ENCODE measurements at regions not wholly inside any gene's neighbourhood (a gene's known extent, or its start where the extent isn't known, plus 50 kb on each side); places are given as distances from the start of the nearest gene placed in this dataset.

DNA sequence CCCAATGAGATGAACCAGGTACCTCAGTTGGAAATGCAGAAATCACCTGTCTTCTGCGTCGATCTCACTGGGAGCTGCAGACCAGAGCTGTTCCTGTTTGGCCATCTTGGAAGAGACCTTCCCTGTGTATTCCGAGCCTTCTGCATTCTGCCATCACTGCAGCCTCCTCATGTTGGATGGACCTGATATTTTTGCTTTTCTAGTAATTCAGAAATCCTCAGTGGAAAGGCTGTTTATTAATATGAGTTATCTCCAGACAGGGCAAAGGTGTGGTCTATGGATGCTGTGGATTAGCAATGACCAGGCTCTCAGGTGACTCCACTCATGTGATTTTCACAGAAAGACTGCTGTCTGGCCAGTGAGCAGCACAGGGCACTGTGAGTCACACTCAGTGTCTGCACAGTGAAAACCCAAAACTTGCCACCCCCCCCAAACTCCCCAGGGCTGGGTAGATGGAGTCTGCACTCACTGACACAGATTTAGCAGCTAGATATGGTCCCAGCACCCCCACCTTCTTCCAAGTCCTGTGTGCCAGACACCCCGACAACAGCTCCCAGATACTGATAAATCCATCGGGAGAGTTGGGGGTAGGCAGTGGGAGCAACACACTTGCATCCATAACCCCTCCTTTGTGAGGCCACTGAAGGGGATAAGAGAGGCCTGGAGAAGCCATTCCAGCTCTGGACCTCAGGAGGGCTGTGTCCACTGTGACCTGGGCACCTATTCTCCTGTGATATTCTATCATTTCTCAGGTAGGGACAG lies 75.2 kb upstream of the TOP3B start:
- no peak for TF ChIP-seq CTCF (IDR thresholded peaks at IDR 0.05)
- no peak for TF ChIP-seq POLR2AphosphoS5 (IDR thresholded peaks at IDR 0.05; ENCODE audit: insufficient read depth in 1 of 2, low read depth in 1 of 2)

Measured in vagina (tissue), 2 donors.